Ascending aorta (tissue), 2 donors: ENCODE measurements at regions not wholly inside any gene's neighbourhood (a gene's known extent, or its start where the extent isn't known, plus 50 kb on each side); places are given as distances from the start of the nearest gene placed in this dataset.
"Not testable (repeated sequence)": the region's sequence is repeated elsewhere in the genome, so short reads cannot be mapped to it uniquely, and the experiment has no call there.

ENCODE experiments used
- DNase-seq, 2 donors: peaks; one replicate each; pipeline ENCODE4 v3.0.0-alpha.2; 2019; ENCODE audit warnings: low spot score in 2 of 2
- H3K27ac ChIP-seq, 2 donors: fragments of 200-600 bp; sonication (generic); one replicate each; pipeline ENCODE4 v1.5.1; 2016 to 2017; ENCODE audit warnings: mild to moderate bottlenecking in 1 of 2
- H3K27me3 ChIP-seq: fragments of 200-600 bp; sonication (generic); one replicate; pipeline ENCODE4 v1.5.1; 2017
- H3K36me3 ChIP-seq, 2 donors: fragments of 200-600 bp; sonication (generic); one replicate each; pipeline ENCODE4 v1.5.1; 2016
- H3K4me1 ChIP-seq, 2 donors: fragments of 200-600 bp; sonication (generic); one replicate each; pipeline ENCODE4 v1.5.1; 2016 to 2017; ENCODE audit warnings: mild to moderate bottlenecking in 1 of 2
- H3K4me3 ChIP-seq, 2 donors: fragments of 200-600 bp; sonication (generic); one replicate each; pipeline ENCODE4 v1.5.1; 2016 to 2017; ENCODE audit warnings: mild to moderate bottlenecking in 1 of 2
- H3K9me3 ChIP-seq, 2 donors: fragments of 200-600 bp; sonication (generic); one replicate each; pipeline ENCODE4 v1.5.1; 2016
- CTCF ChIP-seq, 3 experiments: fragments of 200-600 bp in 2 of 3; fragments of 450-650 bp in 1 of 3; sonication (generic) in 2 of 3; IDR thresholded peaks; one replicate each; pipeline ENCODE4 v1.5.1; 2016 to 2019; ENCODE audit warnings: antibody characterized with exemption in 3 of 3, mild to moderate bottlenecking in 1 of 3, moderate library complexity in 1 of 3
- intact Hi-C: fragments of 100-400 bp; cut with DNase I; formaldehyde crosslinking; loops from one replicate; pipeline ENCODE4 v1.15.1; 2023

GRCh38 chr17:13883659-13884058 is 185.6 kb upstream of the COX10 start:
- H3K36me3 ChIP-seq = no peaks in the 10 kb centered on the region
- intact Hi-C loops = no loop called here
- TF ChIP-seq CTCF (IDR thresholded peaks at IDR 0.05) = no peak
- no peak overlapping the region for H3K4me3 ChIP-seq
- no peaks in the 10 kb centered on the region for H3K27me3 ChIP-seq
- peaks cover 0 to 10% of the 10 kb centered on the region in 2 donors for H3K9me3 ChIP-seq
- no peak for DNase-seq
- H3K4me1 ChIP-seq = no peaks in the 10 kb centered on the region
- no peak overlapping the region for H3K27ac ChIP-seq

GRCh38 chr17:13884347-13884746 is 185.0 kb upstream of the COX10 start:
- no peak for TF ChIP-seq CTCF (IDR thresholded peaks at IDR 0.05)
- Histone ChIP-seq H3K27me3 (no peaks in the 10 kb centered on the region), H3K36me3 (no peaks in the 10 kb centered on the region), H3K9me3 (peaks cover 0 to 10% of the 10 kb centered on the region in 2 donors), H3K4me1 (no peaks in the 10 kb centered on the region), H3K4me3 (no peak overlapping the region), H3K27ac (no peak overlapping the region)
- intact Hi-C loops = no loop called here
- no peak for DNase-seq

GRCh38 chr17:13885550-13885949 is 183.8 kb upstream of the COX10 start:
- DNase-seq = no peak
- intact Hi-C loops = no loop called here
- H3K4me3 ChIP-seq = no peak overlapping the region
- TF ChIP-seq CTCF (IDR thresholded peaks at IDR 0.05) = no peak
- no peaks in the 10 kb centered on the region for H3K4me1 ChIP-seq
- no peak overlapping the region for H3K27ac ChIP-seq
- H3K27me3 ChIP-seq = no peaks in the 10 kb centered on the region
- H3K9me3 ChIP-seq = peaks cover 0 to 10% of the 10 kb centered on the region in 2 donors
- no peaks in the 10 kb centered on the region for H3K36me3 ChIP-seq

- no peak overlapping the region for H3K4me3 ChIP-seq
- intact Hi-C loops = no loop called here
- no peak for DNase-seq
- H3K4me1 ChIP-seq = no peaks in the 10 kb centered on the region
- H3K27me3 ChIP-seq = no peaks in the 10 kb centered on the region
- no peaks in the 10 kb centered on the region for H3K36me3 ChIP-seq
- H3K27ac ChIP-seq = no peak overlapping the region
- peaks cover 0 to 10% of the 10 kb centered on the region in 2 donors for H3K9me3 ChIP-seq
- TF ChIP-seq CTCF (IDR thresholded peaks at IDR 0.05) = no peak
These were observed 183.1 kb upstream of the COX10 start for GRCh38 chr17:13885953-13886889.

- Histone ChIP-seq H3K9me3 (no peaks in the 10 kb centered on the region), H3K36me3 (no peaks in the 10 kb centered on the region), H3K27ac (no peak overlapping the region), H3K4me3 (no peak overlapping the region), H3K27me3 (no peaks in the 10 kb centered on the region), H3K4me1 (no peaks in the 10 kb centered on the region)
- DNase-seq = no peak
- TF ChIP-seq CTCF (IDR thresholded peaks at IDR 0.05) = no peak
- intact Hi-C loops = no loop called here
These were observed 181.2 kb upstream of the COX10 start for GRCh38 chr17:13888056-13888609.

GRCh38 chr17:13908971-13909370 is 160.3 kb upstream of the COX10 start:
- H3K27ac ChIP-seq, H3K9me3 ChIP-seq, intact Hi-C loops, DNase-seq, H3K4me1 ChIP-seq, H3K4me3 ChIP-seq, H3K36me3 ChIP-seq, H3K27me3 ChIP-seq: not testable (repeated sequence)
